Memory B cell (primary cell): ENCODE measurements at regions not wholly inside any gene's neighbourhood (a gene's known extent, or its start where the extent isn't known, plus 50 kb on each side); places are given as distances from the start of the nearest gene placed in this dataset.
"Not testable (repeated sequence)": the region's sequence is repeated elsewhere in the genome, so short reads cannot be mapped to it uniquely, and the experiment has no call there.

Experiments
- ATAC-seq: fragments of 150-1000 bp; cut with Tn5 transposase; 2 replicates; pipeline ENCODE4 v1.10.0; 2021; ENCODE audit warnings: low read depth, mild to moderate bottlenecking, moderate library complexity
- DNase-seq, 2 donors: peaks; one replicate each; pipeline ENCODE4 v3.0.0; 2022; ENCODE audit warnings: low spot score in 2 of 2
- H3K27ac Mint-ChIP-seq: one replicate; pipeline ENCODE4 v1.8.0; 2022; ENCODE audit warnings: mild to moderate bottlenecking, moderate library complexity, mixed read lengths
- H3K27me3 Mint-ChIP-seq: one replicate; pipeline ENCODE4 v1.8.0; 2022; ENCODE audit warnings: mixed read lengths
- H3K36me3 Mint-ChIP-seq: one replicate; pipeline ENCODE4 v1.8.0; 2022; ENCODE audit warnings: mild to moderate bottlenecking, mixed read lengths
- H3K4me1 Mint-ChIP-seq: one replicate; pipeline ENCODE4 v1.8.0; 2022; ENCODE audit warnings: mixed read lengths
- H3K4me3 Mint-ChIP-seq: one replicate; pipeline ENCODE4 v1.8.0; 2022; ENCODE audit warnings: mild to moderate bottlenecking, moderate library complexity, mixed read lengths
- H3K9me3 Mint-ChIP-seq: one replicate; pipeline ENCODE4 v1.8.0; 2022; ENCODE audit warnings: mixed read lengths

DNA sequence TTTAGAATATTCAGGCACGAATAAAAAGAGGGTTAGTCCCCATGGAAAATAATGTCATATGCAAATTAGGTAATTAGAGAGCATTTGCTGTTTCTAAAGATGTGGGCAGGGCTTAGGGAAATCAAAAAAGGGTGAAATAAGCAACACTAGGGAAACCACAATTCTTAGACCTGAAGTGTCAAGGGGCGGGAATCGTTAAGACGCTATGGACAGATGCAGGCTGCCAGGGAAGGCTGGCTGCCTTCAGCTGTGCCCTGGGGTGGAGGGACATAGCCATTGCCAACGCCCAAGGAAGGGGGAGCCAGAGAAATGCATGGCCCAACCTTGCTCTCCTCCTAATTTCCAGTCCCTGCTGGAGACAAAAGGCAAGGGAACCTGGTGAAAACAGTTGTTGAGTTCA, 141.7 kb upstream of the PROK2 start:
- no peaks in the 10 kb centered on the region for H3K9me3 Mint-ChIP-seq
- no peak overlapping the region for H3K4me3 Mint-ChIP-seq
- no peak overlapping the region for H3K27ac Mint-ChIP-seq
- no peaks in the 10 kb centered on the region for H3K36me3 Mint-ChIP-seq
- ATAC-seq (no peak), DNase-seq (no peak)
- peaks cover 25% of the 10 kb centered on the region for H3K27me3 Mint-ChIP-seq
- peaks cover 7% of the 10 kb centered on the region for H3K4me1 Mint-ChIP-seq

GRCh38 chr3:71926262-71926600, 141.3 kb upstream of the PROK2 start:
- DNase-seq (no peak), ATAC-seq (peak; percentile 57)
- H3K4me1 Mint-ChIP-seq: peaks cover 7% of the 10 kb centered on the region

GRCh38 chr3:71925511-71926261, 140.7 kb upstream of the PROK2 start:
- not testable (repeated sequence) for H3K9me3 Mint-ChIP-seq, H3K4me1 Mint-ChIP-seq, DNase-seq, H3K27ac Mint-ChIP-seq, H3K36me3 Mint-ChIP-seq, H3K4me3 Mint-ChIP-seq
- peak; percentile 44 for ATAC-seq
- H3K27me3 Mint-ChIP-seq: peaks cover 28% of the 10 kb centered on the region

More at GRCh38 chr3:71926262-71926600, 141.3 kb upstream of the PROK2 start:
- no peak overlapping the region for H3K27ac Mint-ChIP-seq
- H3K4me3 Mint-ChIP-seq: no peak overlapping the region
- H3K9me3 Mint-ChIP-seq: no peaks in the 10 kb centered on the region
- no peaks in the 10 kb centered on the region for H3K36me3 Mint-ChIP-seq
- H3K27me3 Mint-ChIP-seq: peaks cover 29% of the 10 kb centered on the region

DNA sequence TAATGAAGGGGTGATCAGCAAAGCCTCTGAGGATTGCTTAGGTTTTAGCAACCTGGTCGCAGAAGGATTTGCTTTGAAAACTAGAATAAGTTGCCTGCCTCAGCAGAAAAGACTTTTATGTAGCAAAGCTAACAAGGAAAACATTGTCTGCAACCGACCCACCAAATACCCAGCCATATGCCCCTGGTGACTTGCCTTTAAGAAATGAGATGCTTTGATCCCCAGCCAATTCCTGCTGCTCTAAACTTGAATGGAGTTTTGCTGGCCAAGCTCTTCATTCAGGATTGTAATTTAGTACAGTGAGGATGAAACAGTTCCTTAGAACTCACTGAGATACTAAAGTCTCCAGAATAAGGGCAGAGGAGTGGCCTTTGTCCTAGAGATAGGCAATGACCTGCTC, 139.8 kb upstream of the PROK2 start:
- DNase-seq (no peak), ATAC-seq (no peak)
- Mint-ChIP-seq H3K27ac (no peak overlapping the region), H3K27me3 (peaks cover 31% of the 10 kb centered on the region), H3K4me3 (no peak overlapping the region), H3K9me3 (no peaks in the 10 kb centered on the region), H3K4me1 (peaks cover 7% of the 10 kb centered on the region), H3K36me3 (no peaks in the 10 kb centered on the region)

- no peak for ATAC-seq
- H3K9me3 Mint-ChIP-seq: no peaks in the 10 kb centered on the region
Measured at GRCh38 chr3:71921036-71921435, 136.1 kb upstream of the PROK2 start.

GRCh38 chr3:71919572-71919971, 134.6 kb upstream of the PROK2 start:
- Mint-ChIP-seq H3K4me3 (no peak overlapping the region), H3K27ac (no peak overlapping the region), H3K9me3 (no peaks in the 10 kb centered on the region), H3K27me3 (peaks cover 40% of the 10 kb centered on the region), H3K36me3 (no peaks in the 10 kb centered on the region), H3K4me1 (no peaks in the 10 kb centered on the region)
- no peak for ATAC-seq
- DNase-seq: no peak

More at GRCh38 chr3:71921036-71921435, 136.1 kb upstream of the PROK2 start:
- Mint-ChIP-seq H3K4me3 (no peak overlapping the region), H3K4me1 (peaks cover 5% of the 10 kb centered on the region), H3K36me3 (no peaks in the 10 kb centered on the region), H3K27me3 (peaks cover 47% of the 10 kb centered on the region), H3K27ac (no peak overlapping the region)
- DNase-seq: no peak

DNA sequence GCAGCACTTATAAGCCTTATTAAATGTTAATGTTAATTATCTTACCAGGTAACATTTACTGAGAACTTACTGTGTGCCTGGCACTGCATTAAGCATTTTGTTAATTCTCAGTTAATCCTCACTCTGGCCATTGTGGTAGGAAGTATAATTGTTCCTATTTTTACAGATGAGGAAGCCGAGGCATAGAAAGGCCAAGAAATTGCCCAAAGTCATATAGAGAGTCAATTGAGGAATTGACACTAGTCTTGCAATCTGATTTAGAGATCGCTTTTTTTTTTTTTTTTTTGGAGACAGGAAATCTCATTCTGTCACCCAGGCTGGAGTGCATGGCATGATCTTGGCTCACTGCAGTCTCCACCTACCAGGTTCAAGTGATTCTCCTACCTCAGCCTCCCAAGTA, 132.6 kb upstream of the PROK2 start:
- Mint-ChIP-seq H3K9me3 (no peaks in the 10 kb centered on the region), H3K27me3 (peaks cover 40% of the 10 kb centered on the region), H3K4me3 (no peak overlapping the region), H3K27ac (no peak overlapping the region), H3K4me1 (no peaks in the 10 kb centered on the region), H3K36me3 (no peaks in the 10 kb centered on the region)
- DNase-seq (no peak), ATAC-seq (no peak)

GRCh38 chr3:71916747-71917369, 131.9 kb upstream of the PROK2 start:
- no peaks in the 10 kb centered on the region for H3K36me3 Mint-ChIP-seq
- peaks cover 39% of the 10 kb centered on the region for H3K27me3 Mint-ChIP-seq
- no peak for DNase-seq
- no peak overlapping the region for H3K27ac Mint-ChIP-seq
- H3K4me1 Mint-ChIP-seq: no peaks in the 10 kb centered on the region
- H3K4me3 Mint-ChIP-seq: no peak overlapping the region
- ATAC-seq: no peak
- H3K9me3 Mint-ChIP-seq: no peaks in the 10 kb centered on the region

DNA sequence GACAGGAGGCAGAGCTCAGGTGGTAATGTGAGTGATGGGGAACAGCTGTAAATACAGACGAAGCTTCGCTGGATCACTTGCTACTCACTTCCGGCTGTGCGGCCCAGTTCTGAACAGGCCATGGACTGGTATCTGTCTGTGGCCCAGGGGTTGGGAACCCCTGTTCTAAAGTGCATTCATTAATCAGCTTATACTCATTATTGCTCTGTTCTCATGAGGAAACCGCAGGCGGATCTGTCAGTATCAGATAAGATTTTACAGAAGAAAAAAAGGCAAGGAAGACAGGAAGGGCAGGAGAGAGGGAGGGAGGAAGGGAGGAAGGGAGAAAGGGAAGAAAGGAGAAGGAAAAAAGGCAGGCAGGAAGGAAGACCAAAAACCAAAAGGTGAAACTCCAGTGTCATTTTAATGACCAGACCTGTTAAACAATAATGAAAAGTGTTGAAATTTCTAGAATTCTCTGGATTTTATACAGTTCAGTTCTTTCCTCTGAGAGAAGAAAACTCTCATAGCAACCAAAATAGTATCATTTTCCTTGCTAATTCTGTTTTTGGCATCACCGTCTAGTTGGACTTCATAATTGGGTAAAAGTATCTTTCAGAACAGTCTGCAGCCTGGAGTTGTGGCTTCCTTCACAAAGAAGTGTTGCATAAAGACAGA, 128.0 kb upstream of the PROK2 start:
- peaks cover 3% of the 10 kb centered on the region for H3K4me1 Mint-ChIP-seq
- no peak overlapping the region for H3K27ac Mint-ChIP-seq
- H3K36me3 Mint-ChIP-seq: no peaks in the 10 kb centered on the region
- peaks cover 31% of the 10 kb centered on the region for H3K27me3 Mint-ChIP-seq
- ATAC-seq (no peak), DNase-seq (no peak)
- H3K4me3 Mint-ChIP-seq: no peak overlapping the region
- H3K9me3 Mint-ChIP-seq: no peaks in the 10 kb centered on the region

GRCh38 chr3:71910108-71910507, 125.2 kb upstream of the PROK2 start:
- H3K27ac Mint-ChIP-seq: no peak overlapping the region
- peaks cover 41% of the 10 kb centered on the region for H3K27me3 Mint-ChIP-seq
- DNase-seq (no peak), ATAC-seq (no peak)
- no peaks in the 10 kb centered on the region for H3K9me3 Mint-ChIP-seq
- H3K36me3 Mint-ChIP-seq: no peaks in the 10 kb centered on the region
- peaks cover 25% of the 10 kb centered on the region for H3K4me1 Mint-ChIP-seq
- H3K4me3 Mint-ChIP-seq: no peak overlapping the region

- Mint-ChIP-seq H3K9me3 (no peaks in the 10 kb centered on the region), H3K27ac (no peak overlapping the region), H3K36me3 (no peaks in the 10 kb centered on the region), H3K27me3 (peaks cover 48% of the 10 kb centered on the region), H3K4me1 (peaks cover 32% of the 10 kb centered on the region), H3K4me3 (no peak overlapping the region)
- no peak for DNase-seq
- ATAC-seq: no peak
Measured at GRCh38 chr3:71907996-71908395, 123.0 kb upstream of the PROK2 start.

GRCh38 chr3:71906976-71907375, 122.0 kb upstream of the PROK2 start:
- Mint-ChIP-seq H3K36me3 (no peaks in the 10 kb centered on the region), H3K27ac (no peak overlapping the region), H3K9me3 (no peaks in the 10 kb centered on the region), H3K4me3 (no peak overlapping the region), H3K27me3 (peaks cover 53% of the 10 kb centered on the region), H3K4me1 (peaks cover 32% of the 10 kb centered on the region)
- no peak for ATAC-seq
- DNase-seq: no peak

DNA sequence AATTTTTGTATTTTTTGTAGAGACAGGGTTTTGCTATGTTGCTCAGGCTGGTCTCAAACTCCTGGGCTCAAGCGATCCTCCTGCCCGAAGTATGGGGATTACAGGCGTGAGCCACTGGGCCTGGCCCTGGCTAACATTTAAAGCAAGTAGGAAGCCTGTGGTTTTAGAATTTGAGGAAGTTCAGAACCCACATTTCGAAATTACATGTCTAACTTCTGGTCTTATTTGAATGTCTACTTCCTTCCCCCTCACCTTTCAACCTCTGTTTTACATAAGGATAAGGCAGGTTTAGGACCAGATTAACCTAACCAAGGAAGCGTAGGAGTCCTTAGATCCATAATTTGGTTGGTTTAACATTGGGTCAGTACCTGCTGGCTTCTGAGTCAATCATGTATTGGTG, 120.5 kb upstream of the PROK2 start:
- Mint-ChIP-seq H3K27ac (peak overlapping the region; percentile 8), H3K4me1 (peaks cover 28% of the 10 kb centered on the region), H3K36me3 (peaks cover 5% of the 10 kb centered on the region), H3K9me3 (peaks cover 2% of the 10 kb centered on the region), H3K4me3 (peak overlapping the region; percentile 14), H3K27me3 (peaks cover 53% of the 10 kb centered on the region)
- ATAC-seq (peak; percentile 98), DNase-seq (peak; percentile 26 to 30)

DNA sequence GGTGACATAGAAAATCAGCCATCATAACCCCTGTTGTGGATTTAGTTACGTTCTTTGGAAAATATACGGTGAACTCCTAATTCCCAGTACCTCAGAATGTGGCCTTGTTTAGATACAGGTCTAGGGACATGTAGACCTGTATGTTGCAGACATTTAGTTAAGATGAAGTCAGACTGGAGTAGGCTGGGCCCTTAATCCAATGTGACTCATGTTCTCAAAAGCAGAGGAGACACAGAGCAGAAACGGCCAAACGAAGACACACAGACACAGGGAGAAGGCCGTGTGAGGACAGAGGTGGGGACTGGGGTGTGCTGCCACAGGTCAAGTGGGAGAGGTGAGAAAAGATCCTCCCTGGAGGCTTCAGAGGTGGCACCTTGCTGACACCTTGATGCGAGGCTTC, 119.0 kb upstream of the PROK2 start:
- ATAC-seq: no peak
- DNase-seq: no peak
- peaks cover 56% of the 10 kb centered on the region for H3K27me3 Mint-ChIP-seq
- H3K27ac Mint-ChIP-seq: no peak overlapping the region
- peaks cover 31% of the 10 kb centered on the region for H3K4me1 Mint-ChIP-seq
- H3K9me3 Mint-ChIP-seq: peaks cover 7% of the 10 kb centered on the region
- H3K4me3 Mint-ChIP-seq: no peak overlapping the region
- peaks cover 9% of the 10 kb centered on the region for H3K36me3 Mint-ChIP-seq
